RWPE1 (cell line): ENCODE measurements at regions not wholly inside any gene's neighbourhood (a gene's known extent, or its start where the extent isn't known, plus 50 kb on each side); places are given as distances from the start of the nearest gene placed in this dataset.

Source experiments
- CTCF ChIA-PET: fragments of 350-600 bp; sonication (Branson Sonifier 250); formaldehyde crosslinking; extraction: SDS; loops from one replicate; lab custom pipeline; 2021; lab: Yijun Ruan, JAX
- POLR2A ChIA-PET: fragments of 400-600 bp; formaldehyde crosslinking; extraction: SDS; loops from one replicate; lab custom pipeline; 2020; ENCODE audit warnings: antibody characterized with exemption; ENCODE audit not compliant: low non-redundant PET; lab: Yijun Ruan, JAX
- DNase-seq: peaks from one replicate; pipeline ENCODE4 v3.0.0; 2012; ENCODE audit warnings: low spot score
- H3K27ac ChIP-seq: fragments of 450-650 bp; 2 replicates; pipeline ENCODE4 v1.5.1; 2017
- TF ChIP-seq, protein P1 (sequence below): fragments of 450-650 bp; conservative IDR thresholded peaks from 2 replicates; pipeline ENCODE4 v1.5.1; 2017; ENCODE audit warnings: low read depth, mild to moderate bottlenecking

DNA sequence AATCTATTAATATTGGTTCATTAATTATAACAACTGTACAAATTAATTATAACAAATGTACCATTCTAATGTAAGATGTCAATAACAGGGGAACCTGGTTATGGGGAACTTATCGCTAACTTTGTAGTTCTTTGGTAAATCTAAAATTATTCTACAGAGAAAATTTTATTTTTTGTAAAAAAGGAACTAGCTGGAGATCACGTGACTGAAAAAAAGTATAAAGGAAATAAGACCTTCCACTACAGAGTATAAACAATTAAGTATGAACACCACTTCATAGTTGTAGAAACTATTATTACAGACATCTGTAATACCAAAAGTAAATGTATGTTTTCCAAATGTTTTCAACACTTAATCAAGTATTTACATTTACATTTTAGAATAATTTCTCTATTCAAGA lies 77.9 kb upstream of the DKK2 start:
- POLR2A ChIA-PET = no interaction called here
- TF ChIP-seq, protein P1, sequence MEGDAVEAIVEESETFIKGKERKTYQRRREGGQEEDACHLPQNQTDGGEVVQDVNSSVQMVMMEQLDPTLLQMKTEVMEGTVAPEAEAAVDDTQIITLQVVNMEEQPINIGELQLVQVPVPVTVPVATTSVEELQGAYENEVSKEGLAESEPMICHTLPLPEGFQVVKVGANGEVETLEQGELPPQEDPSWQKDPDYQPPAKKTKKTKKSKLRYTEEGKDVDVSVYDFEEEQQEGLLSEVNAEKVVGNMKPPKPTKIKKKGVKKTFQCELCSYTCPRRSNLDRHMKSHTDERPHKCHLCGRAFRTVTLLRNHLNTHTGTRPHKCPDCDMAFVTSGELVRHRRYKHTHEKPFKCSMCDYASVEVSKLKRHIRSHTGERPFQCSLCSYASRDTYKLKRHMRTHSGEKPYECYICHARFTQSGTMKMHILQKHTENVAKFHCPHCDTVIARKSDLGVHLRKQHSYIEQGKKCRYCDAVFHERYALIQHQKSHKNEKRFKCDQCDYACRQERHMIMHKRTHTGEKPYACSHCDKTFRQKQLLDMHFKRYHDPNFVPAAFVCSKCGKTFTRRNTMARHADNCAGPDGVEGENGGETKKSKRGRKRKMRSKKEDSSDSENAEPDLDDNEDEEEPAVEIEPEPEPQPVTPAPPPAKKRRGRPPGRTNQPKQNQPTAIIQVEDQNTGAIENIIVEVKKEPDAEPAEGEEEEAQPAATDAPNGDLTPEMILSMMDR = no peak
- no peak for DNase-seq
- H3K27ac ChIP-seq = no peak overlapping the region
- CTCF ChIA-PET = no interaction called here

DNA sequence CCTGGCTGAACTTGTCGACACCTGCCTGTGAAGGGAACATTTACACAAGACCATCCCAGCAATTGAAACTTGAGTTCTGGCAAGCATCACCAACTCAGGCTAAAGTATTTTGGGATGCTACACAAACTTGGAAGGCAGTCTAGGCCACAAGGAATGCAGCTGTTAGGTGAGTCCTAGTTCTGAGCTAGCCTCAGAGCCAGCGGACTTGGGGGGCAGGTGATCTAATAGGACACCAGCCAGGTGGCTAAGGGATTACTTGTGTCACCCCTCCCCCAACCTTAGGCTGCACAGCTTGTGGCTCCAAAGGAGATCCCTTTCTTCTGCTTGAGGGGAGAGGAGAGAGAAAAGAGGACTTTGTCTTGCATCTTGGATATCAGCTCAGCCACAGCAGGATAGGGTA lies 62.3 kb upstream of the DKK2 start:
- TF ChIP-seq, protein P1 = no peak
- POLR2A ChIA-PET = no interaction called here
- no peak for DNase-seq
- CTCF ChIA-PET = interaction anchor here (0.6 kb wide), 1 partner anchor 507 kb away, joined by 5 read pairs; no protein-coding TSS in a partner anchor
- no peak overlapping the region for H3K27ac ChIP-seq

DNA sequence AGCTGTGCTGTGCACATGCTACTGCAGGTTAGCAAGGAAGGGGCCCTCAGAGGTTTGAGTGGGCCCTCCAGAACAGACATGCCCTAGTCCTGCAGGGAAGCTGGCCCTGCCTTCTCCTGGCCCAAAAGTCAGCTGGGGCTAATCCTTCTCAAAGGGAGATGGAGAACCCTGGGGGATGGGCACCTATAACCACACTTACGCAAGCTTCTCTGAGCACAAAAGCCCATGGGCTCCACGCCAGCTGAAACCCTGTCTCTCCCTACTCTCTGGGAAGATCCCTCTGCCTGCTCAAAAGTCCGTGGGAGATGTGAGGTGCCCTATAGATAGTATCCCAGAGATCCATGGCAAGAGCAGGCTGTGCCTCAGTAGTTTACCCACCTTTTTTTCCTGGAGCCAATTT lies 58.9 kb upstream of the DKK2 start:
- TF ChIP-seq, protein P1 = no peak
- CTCF ChIA-PET = interaction anchor here (0.6 to 1.6 kb wide), 2 partner anchors 88 to 520 kb away, joined by 3 to 10 read pairs; no protein-coding TSS in a partner anchor
- POLR2A ChIA-PET = no interaction called here
- H3K27ac ChIP-seq = no peak overlapping the region
- no peak for DNase-seq

DNA sequence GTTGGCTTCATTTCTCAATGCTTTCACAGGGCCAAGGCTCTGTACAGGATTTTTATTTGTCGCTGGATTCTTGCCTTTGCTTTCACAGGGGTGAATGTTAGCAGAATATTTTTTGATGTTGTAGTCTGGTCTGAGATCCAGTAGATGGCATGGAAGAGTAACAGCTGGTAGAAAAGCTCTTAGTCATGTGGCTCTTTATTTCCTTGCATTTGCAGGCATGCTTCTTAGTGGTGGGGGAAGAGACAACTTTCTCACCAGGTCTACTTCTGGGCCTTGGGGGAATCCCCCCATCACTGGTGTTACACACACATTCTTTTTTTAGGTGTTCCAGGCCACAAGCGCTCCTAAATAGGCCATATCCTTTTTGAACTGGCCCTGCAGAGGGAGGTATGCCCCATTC lies 58.2 kb upstream of the DKK2 start:
- peak; percentile 16 for DNase-seq
- CTCF ChIA-PET = interaction anchor here (0.6 to 1.6 kb wide), 2 partner anchors 88 to 521 kb away, joined by 3 to 10 read pairs; no protein-coding TSS in a partner anchor
- POLR2A ChIA-PET = no interaction called here
- TF ChIP-seq, protein P1 = no peak
- no peak overlapping the region for H3K27ac ChIP-seq
